Cardiac fibroblast (primary cell): ENCODE measurements at regions not wholly inside any gene's neighbourhood (a gene's known extent, or its start where the extent isn't known, plus 50 kb on each side); places are given as distances from the start of the nearest gene placed in this dataset.
"Not testable (repeated sequence)": the region's sequence is repeated elsewhere in the genome, so short reads cannot be mapped to it uniquely, and the experiment has no call there.

Experiments
- DNase-seq, 2 donors: peaks; one replicate each; pipeline versions ENCODE4 v3.0.0 to v3.0.0-alpha.2; 2010; ENCODE audit warnings: low read depth in 2 of 2
- H3K4me3 ChIP-seq, 2 donors: replicated peaks in 1 of 2; 1 replicate in 1 of 2; 2 replicates in 1 of 2; pipeline ENCODE4 v1.5.1; 2011; ENCODE audit warnings: low read depth in 2 of 2, low read length in 2 of 2, mild to moderate bottlenecking in 2 of 2, moderate library complexity in 1 of 2
- CTCF ChIP-seq: IDR thresholded peaks from one replicate; pipeline ENCODE4 v1.5.1; 2011; ENCODE audit warnings: low read depth, mild to moderate bottlenecking, low read length, inconsistent platforms

- H3K4me3 ChIP-seq = peak overlapping the region in 1 of 2 donors; percentile 16
- DNase-seq = peak in 1 of 2 donors; percentile 9
- TF ChIP-seq CTCF = no peak
These were observed 74.0 kb upstream of the UBE2E2 start for GRCh38 chr3:23129117-23129516.

- no peak for TF ChIP-seq CTCF
- no peak overlapping the region for H3K4me3 ChIP-seq
- DNase-seq = peak in 1 of 2 donors; percentile 19
These were observed 73.3 kb upstream of the UBE2E2 start for GRCh38 chr3:23129817-23130216.

- no peak for TF ChIP-seq CTCF
- DNase-seq = no peak
- H3K4me3 ChIP-seq = no peak overlapping the region
These were observed 72.7 kb upstream of the UBE2E2 start for GRCh38 chr3:23130406-23130805.

GRCh38 chr3:23135026-23135785 is 67.9 kb upstream of the UBE2E2 start:
- no peak for TF ChIP-seq CTCF
- no peak for DNase-seq
- H3K4me3 ChIP-seq = no peak overlapping the region

- no peak overlapping the region for H3K4me3 ChIP-seq
- no peak for TF ChIP-seq CTCF
- no peak for DNase-seq
These were observed 67.1 kb upstream of the UBE2E2 start for GRCh38 chr3:23136054-23136453.

GRCh38 chr3:23144051-23144450 is 59.1 kb upstream of the UBE2E2 start:
- DNase-seq = not testable (repeated sequence)

GRCh38 chr3:23146163-23146562 is 57.0 kb upstream of the UBE2E2 start:
- TF ChIP-seq CTCF = no peak
- H3K4me3 ChIP-seq = no peak overlapping the region
- DNase-seq = no peak

More at GRCh38 chr3:23144051-23144450, 59.1 kb upstream of the UBE2E2 start:
- H3K4me3 ChIP-seq = not testable (repeated sequence)
